Fibroblast of skin of back (primary cell): ENCODE measurements at regions not wholly inside any gene's neighbourhood (a gene's known extent, or its start where the extent isn't known, plus 50 kb on each side); places are given as distances from the start of the nearest gene placed in this dataset.
"Not testable (repeated sequence)": the region's sequence is repeated elsewhere in the genome, so short reads cannot be mapped to it uniquely, and the experiment has no call there.

Experiments used
- DNase-seq: peaks from one replicate; pipeline ENCODE4 v3.0.0-alpha.2; 2013

- no peak for DNase-seq
Measured at GRCh38 chr1:21385022-21385421, 54.9 kb upstream of the NBPF3 start.

- no peak for DNase-seq
Measured at GRCh38 chr1:21384620-21385019, 55.3 kb upstream of the NBPF3 start.

GRCh38 chr1:21383785-21384401 lies 56.0 kb upstream of the NBPF3 start:
- DNase-seq, result no peak

- no peak for DNase-seq
Measured at GRCh38 chr1:21381354-21381753, 58.6 kb upstream of the NBPF3 start.

- DNase-seq, result not testable (repeated sequence)
Measured at GRCh38 chr1:21380147-21380546, 59.8 kb upstream of the NBPF3 start.

GRCh38 chr1:21379571-21379970 lies 60.4 kb upstream of the NBPF3 start:
- DNase-seq, result no peak

GRCh38 chr1:21378705-21379494 lies 61.0 kb upstream of the NBPF3 start:
- DNase-seq, result no peak

GRCh38 chr1:21372383-21372782 lies 67.6 kb upstream of the NBPF3 start:
- no peak for DNase-seq

GRCh38 chr1:21369905-21370304 lies 70.0 kb upstream of the NBPF3 start:
- no peak for DNase-seq

GRCh38 chr1:21368515-21369289 lies 71.2 kb upstream of the NBPF3 start:
- peak; percentile 83 for DNase-seq

GRCh38 chr1:21367973-21368514 lies 71.9 kb upstream of the NBPF3 start:
- DNase-seq, result not testable (repeated sequence)

GRCh38 chr1:21366288-21366687 lies 73.6 kb upstream of the NBPF3 start:
- no peak for DNase-seq

- no peak for DNase-seq
Measured at GRCh38 chr1:21365036-21365435, 74.8 kb upstream of the ECE1 start.

GRCh38 chr1:21362096-21362495 lies 71.8 kb upstream of the ECE1 start:
- no peak for DNase-seq

GRCh38 chr1:21361506-21361905 lies 71.2 kb upstream of the ECE1 start:
- DNase-seq, result no peak

- DNase-seq, result no peak
Measured at GRCh38 chr1:21357161-21357560, 66.9 kb upstream of the ECE1 start.

- DNase-seq, result no peak
Measured at GRCh38 chr1:21355956-21356355, 65.7 kb upstream of the ECE1 start.

GRCh38 chr1:21352586-21352985 lies 62.3 kb upstream of the ECE1 start:
- no peak for DNase-seq

- no peak for DNase-seq
Measured at GRCh38 chr1:21351901-21352300, 61.6 kb upstream of the ECE1 start.

GRCh38 chr1:21350202-21350885 lies 60.1 kb upstream of the ECE1 start:
- no peak for DNase-seq

GRCh38 chr1:21349693-21350092 lies 59.4 kb upstream of the ECE1 start:
- DNase-seq, result no peak

GRCh38 chr1:21347072-21347581 lies 56.9 kb upstream of the ECE1 start:
- DNase-seq, result no peak
